H9 (cell line): ENCODE measurements at regions not wholly inside any gene's neighbourhood (a gene's known extent, or its start where the extent isn't known, plus 50 kb on each side); places are given as distances from the start of the nearest gene placed in this dataset.

ENCODE experiments used
- DNase-seq: peaks from one replicate; pipeline ENCODE4 v3.0.0-alpha.2; 2017
- H2AFZ ChIP-seq: one replicate; pipeline ENCODE4 v1.6.1; 2013; ENCODE audit warnings: mild to moderate bottlenecking, low read length, control low read depth, moderate library complexity
- H2AK5ac ChIP-seq: 2 replicates; pipeline ENCODE4 v1.6.1; 2013; ENCODE audit warnings: low read length, control low read depth, mixed read lengths; ENCODE audit not compliant: insufficient read length
- H2BK120ac ChIP-seq: one replicate; pipeline ENCODE4 v1.6.1; 2013; ENCODE audit warnings: low read depth, mild to moderate bottlenecking, low read length, control low read depth, inconsistent platforms; ENCODE audit not compliant: poor library complexity, severe bottlenecking
- H2BK12ac ChIP-seq: 2 replicates; pipeline ENCODE4 v1.6.1; 2013; ENCODE audit warnings: low read length, control low read depth, mixed read lengths, low read depth; ENCODE audit not compliant: insufficient read length
- H2BK15ac ChIP-seq: 2 replicates; pipeline ENCODE4 v1.6.1; 2013; ENCODE audit warnings: low read depth, low read length, control low read depth
- H2BK20ac ChIP-seq: one replicate; pipeline ENCODE4 v1.6.1; 2013; ENCODE audit warnings: low read depth, mild to moderate bottlenecking, low read length, control low read depth, inconsistent platforms; ENCODE audit not compliant: poor library complexity, severe bottlenecking
- H2BK5ac ChIP-seq: 2 replicates; pipeline ENCODE4 v1.6.1; 2013; ENCODE audit warnings: low read length, control low read depth, mixed read lengths; ENCODE audit not compliant: insufficient read length
- H3K14ac ChIP-seq: 2 replicates; pipeline ENCODE4 v1.6.1; 2013; ENCODE audit warnings: low read length, control low read depth; ENCODE audit not compliant: insufficient read depth
- H3K18ac ChIP-seq: 2 replicates; pipeline ENCODE4 v1.6.1; 2013; ENCODE audit warnings: low read depth, mild to moderate bottlenecking, mixed read lengths, low read length, control low read depth; ENCODE audit not compliant: insufficient read length
- H3K23ac ChIP-seq: 2 replicates; pipeline ENCODE4 v1.6.1; 2013; ENCODE audit warnings: low read length, control low read depth, mixed read lengths, low read depth; ENCODE audit not compliant: insufficient read length
- H3K23me2 ChIP-seq: 2 replicates; pipeline ENCODE4 v1.6.1; 2013; ENCODE audit warnings: low read depth, mild to moderate bottlenecking, mixed read lengths, low read length, control low read depth; ENCODE audit not compliant: insufficient read length, poor library complexity, severe bottlenecking
- H3K27ac ChIP-seq: 2 replicates; pipeline ENCODE4 v1.5.1; 2013; ENCODE audit warnings: low read length, control low read depth, mixed read lengths, low read depth; ENCODE audit not compliant: insufficient read length
- H3K27me3 ChIP-seq: 2 replicates; pipeline ENCODE4 v1.6.1; 2013; ENCODE audit warnings: low read length, control low read depth, inconsistent platforms; ENCODE audit not compliant: insufficient read depth
- H3K4ac ChIP-seq: 2 replicates; pipeline ENCODE4 v1.6.1; 2013; ENCODE audit warnings: low read depth, mild to moderate bottlenecking, control low read depth, inconsistent platforms, low read length, moderate library complexity
- H3K4me1 ChIP-seq: 2 replicates; pipeline ENCODE4 v1.6.1; 2013; ENCODE audit warnings: low read length, control low read depth, inconsistent platforms; ENCODE audit not compliant: insufficient read depth
- H3K4me2 ChIP-seq: 2 replicates; pipeline ENCODE4 v1.6.1; 2013; ENCODE audit warnings: low read length, control low read depth, mixed read lengths; ENCODE audit not compliant: insufficient read length, insufficient read depth
- H3K56ac ChIP-seq: 2 replicates; pipeline ENCODE4 v1.6.1; 2013; ENCODE audit warnings: low read depth, mild to moderate bottlenecking, mixed read lengths, low read length, control low read depth; ENCODE audit not compliant: insufficient read length
- H3K79me1 ChIP-seq: 2 replicates; pipeline ENCODE4 v1.6.1; 2013; ENCODE audit warnings: low read depth, mild to moderate bottlenecking, moderate library complexity, low read length, control low read depth, inconsistent platforms; ENCODE audit not compliant: insufficient read depth, poor library complexity, severe bottlenecking
- H3K79me2 ChIP-seq: 2 replicates; pipeline ENCODE4 v1.6.1; 2013; ENCODE audit warnings: low read length, control low read depth, inconsistent platforms; ENCODE audit not compliant: insufficient read depth
- H3K9ac ChIP-seq: 2 replicates; pipeline ENCODE4 v1.6.1; 2013; ENCODE audit warnings: low read length, control low read depth, mixed read lengths; ENCODE audit not compliant: insufficient read length; ENCODE audit errors: extremely low read depth
- H3K9me3 ChIP-seq: one replicate; pipeline ENCODE4 v1.6.1; 2013; ENCODE audit warnings: low read depth, low read length, inconsistent platforms; ENCODE audit not compliant: control insufficient read depth
- H3T11ph ChIP-seq: one replicate; pipeline ENCODE4 v1.6.1; 2013; ENCODE audit warnings: mild to moderate bottlenecking, low read length, control low read depth, inconsistent platforms
- H4K20me1 ChIP-seq: one replicate; pipeline ENCODE4 v1.6.1; 2013; ENCODE audit not compliant: control insufficient read depth, insufficient read length, insufficient read depth
- H4K5ac ChIP-seq: 2 replicates; pipeline ENCODE4 v1.6.1; 2013; ENCODE audit warnings: low read depth, mild to moderate bottlenecking, mixed read lengths, low read length, control low read depth; ENCODE audit not compliant: insufficient read length
- H4K8ac ChIP-seq: replicated peaks from 2 replicates; pipeline ENCODE4 v1.6.1; 2013; ENCODE audit warnings: low read length, control low read depth, mixed read lengths, low read depth; ENCODE audit not compliant: insufficient read length
- H4K91ac ChIP-seq: 2 replicates; pipeline ENCODE4 v1.6.1; 2013; ENCODE audit warnings: low read depth, mild to moderate bottlenecking, moderate library complexity, mixed read lengths, low read length, control low read depth; ENCODE audit not compliant: insufficient read length
- H3K27ac Mint-ChIP-seq, 3 experiments: 2 replicates in 2 of 3; 3 replicates in 1 of 3; pipeline ENCODE4 v1.8.0; 2020 to 2021; ENCODE audit warnings: mixed read lengths in 3 of 3, mild to moderate bottlenecking in 1 of 3, moderate library complexity in 1 of 3
- H3K27me3 Mint-ChIP-seq: 2 replicates; pipeline ENCODE4 v1.8.0; 2021; ENCODE audit warnings: low read depth, mild to moderate bottlenecking, moderate library complexity, mixed read lengths
- H3K36me3 Mint-ChIP-seq, 3 experiments: 2 replicates in 2 of 3; 3 replicates in 1 of 3; pipeline ENCODE4 v1.8.0; 2020 to 2021; ENCODE audit warnings: low read depth in 3 of 3, mixed read lengths in 3 of 3; ENCODE audit not compliant: insufficient read depth in 1 of 3
- H3K4me1 Mint-ChIP-seq, 2 experiments: 2 replicates each; pipeline ENCODE4 v1.8.0; 2020; ENCODE audit warnings: mixed read lengths in 2 of 2
- H3K4me3 Mint-ChIP-seq, 2 experiments: 2 replicates in 1 of 2; 3 replicates in 1 of 2; pipeline ENCODE4 v1.8.0; 2020 to 2021; ENCODE audit warnings: mild to moderate bottlenecking in 2 of 2, mixed read lengths in 2 of 2, moderate library complexity in 1 of 2
- H3K9me3 Mint-ChIP-seq, 2 experiments: 2 replicates in 1 of 2; 3 replicates in 1 of 2; pipeline ENCODE4 v1.8.0; 2020; ENCODE audit warnings: mild to moderate bottlenecking in 2 of 2, mixed read lengths in 2 of 2, moderate library complexity in 1 of 2
- WGBS: extraction: QIAGEN DNeasy Blood & Tissue Kit; methylation state at CpG from one replicate; pipeline ENCODE4 v1.1.7; 2013; ENCODE audit warnings: missing lambda C conversion rate, low lambda C conversion rate, mixed read lengths; ENCODE audit not compliant: insufficient read length; ENCODE audit errors: extremely low coverage; 5-methylcytosine and 5-hydroxymethylcytosine counted together
- TF ChIP-seq, protein P1 (sequence below): fragments of 200-600 bp; sonication (generic); conservative IDR thresholded peaks from 3 replicates; pipeline ENCODE4 v1.8.0; 2021; ENCODE audit warnings: antibody characterized with exemption, mild to moderate bottlenecking

DNA sequence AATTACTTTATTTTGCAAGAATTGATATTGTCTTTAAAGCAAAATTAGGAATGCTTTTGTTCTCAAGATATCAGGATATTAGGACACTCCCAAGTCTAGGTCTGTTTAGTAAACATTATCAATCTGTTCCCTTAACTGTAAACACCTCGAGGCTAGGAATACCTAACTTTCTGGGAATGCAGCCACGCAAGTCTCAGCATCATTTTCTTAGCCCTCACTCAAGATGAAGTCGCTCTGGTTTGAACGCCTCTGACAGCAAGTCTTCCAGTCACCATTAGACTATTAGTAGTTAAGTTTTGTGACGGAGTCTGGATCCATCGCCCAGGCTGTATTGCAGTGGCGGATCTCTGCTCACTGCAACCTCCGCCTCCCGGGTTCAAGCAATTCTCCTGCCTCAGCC lies 128.0 kb upstream of the MYO3A start:
- Histone ChIP-seq H3K23me2 (no peaks in the 10 kb centered on the region), H2BK15ac (no peak overlapping the region), H3K79me1 (no peaks in the 10 kb centered on the region), H4K91ac (no peak overlapping the region), H4K20me1 (no peaks in the 10 kb centered on the region), H4K5ac (no peak overlapping the region), H3T11ph (no peak overlapping the region), H2AFZ (no peak overlapping the region), H2BK12ac (no peak overlapping the region), H2BK20ac (no peak overlapping the region), H3K27me3 (no peaks in the 10 kb centered on the region), H4K8ac (no peak overlapping the region), H3K23ac (no peak overlapping the region), H3K14ac (no peak overlapping the region), H3K4me2 (no peak overlapping the region), H3K9me3 (no peaks in the 10 kb centered on the region), H3K4me1 (no peaks in the 10 kb centered on the region), H2AK5ac (no peak overlapping the region), H2BK120ac (no peak overlapping the region), H3K9ac (no peak overlapping the region), H3K27ac (no peak overlapping the region), H3K79me2 (no peaks in the 10 kb centered on the region), H3K18ac (no peak overlapping the region), H3K56ac (no peak overlapping the region), H2BK5ac (no peak overlapping the region), H3K4ac (no peak overlapping the region)
- Mint-ChIP-seq H3K36me3 (no peaks in the 10 kb centered on the region), H3K4me1 (no peaks in the 10 kb centered on the region), H3K27ac (no peak overlapping the region), H3K9me3 (no peaks in the 10 kb centered on the region), H3K27me3 (no peaks in the 10 kb centered on the region), H3K4me3 (no peak overlapping the region)
- no CpG with 5 or more reads among the region's 9 CpGs for WGBS
- TF ChIP-seq, protein P1, sequence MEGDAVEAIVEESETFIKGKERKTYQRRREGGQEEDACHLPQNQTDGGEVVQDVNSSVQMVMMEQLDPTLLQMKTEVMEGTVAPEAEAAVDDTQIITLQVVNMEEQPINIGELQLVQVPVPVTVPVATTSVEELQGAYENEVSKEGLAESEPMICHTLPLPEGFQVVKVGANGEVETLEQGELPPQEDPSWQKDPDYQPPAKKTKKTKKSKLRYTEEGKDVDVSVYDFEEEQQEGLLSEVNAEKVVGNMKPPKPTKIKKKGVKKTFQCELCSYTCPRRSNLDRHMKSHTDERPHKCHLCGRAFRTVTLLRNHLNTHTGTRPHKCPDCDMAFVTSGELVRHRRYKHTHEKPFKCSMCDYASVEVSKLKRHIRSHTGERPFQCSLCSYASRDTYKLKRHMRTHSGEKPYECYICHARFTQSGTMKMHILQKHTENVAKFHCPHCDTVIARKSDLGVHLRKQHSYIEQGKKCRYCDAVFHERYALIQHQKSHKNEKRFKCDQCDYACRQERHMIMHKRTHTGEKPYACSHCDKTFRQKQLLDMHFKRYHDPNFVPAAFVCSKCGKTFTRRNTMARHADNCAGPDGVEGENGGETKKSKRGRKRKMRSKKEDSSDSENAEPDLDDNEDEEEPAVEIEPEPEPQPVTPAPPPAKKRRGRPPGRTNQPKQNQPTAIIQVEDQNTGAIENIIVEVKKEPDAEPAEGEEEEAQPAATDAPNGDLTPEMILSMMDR = no peak
- no peak for DNase-seq
